K562 (cell line): ENCODE measurements at regions not wholly inside any gene's neighbourhood (a gene's known extent, or its start where the extent isn't known, plus 50 kb on each side); places are given as distances from the start of the nearest gene placed in this dataset.

Experiments
- ATAC-seq: fragments of 200-7000 bp; cut with Tn5 transposase; 3 replicates; pipeline ENCODE4 v1.9.1; 2020; ENCODE audit warnings: moderate library complexity
- BruUV-seq: library from RNA; stranded (reverse); fragments of 400-500 nt; replicated peaks from 2 replicates; lab custom pipeline; 2021; lab: Mats Ljungman, UMichigan
- CTCF ChIA-PET: fragments of 300-600 bp; formaldehyde crosslinking; extraction: SDS; loops from one replicate; lab custom pipeline; 2021; ENCODE audit warnings: low intra/inter-chr PET ratio; lab: Yijun Ruan, JAX
- POLR2A ChIA-PET: fragments of 300-600, 350-650 bp; sonication (Branson Sonifier 250); formaldehyde crosslinking; extraction: SDS; loops from one replicate; lab custom pipeline; 2021; ENCODE audit warnings: antibody characterized with exemption, inconsistent platforms; lab: Yijun Ruan, JAX
- DNase-seq, 4 experiments: peaks; one replicate each; pipeline versions ENCODE4 v3.0.0 to v3.0.0-alpha.2; 2011 to 2018; ENCODE audit warnings: low spot score in 3 of 4, mixed read lengths in 3 of 4; ENCODE audit errors: extremely low read depth in 1 of 4
- FAIRE-seq: peaks from 2 replicates; lab custom pipeline; 2011; peaks lifted over from hg19 to GRCh38; lab: Jason Lieb, UNC
- H2AFZ ChIP-seq: 2 replicates; pipeline ENCODE4 v1.6.0; 2011; ENCODE audit warnings: low read depth, low read length, control low read depth, inconsistent platforms
- H3K27ac ChIP-seq: fragments of 200-600 bp; 3 replicates; pipeline ENCODE4 v1.8.0; 2011; ENCODE audit warnings: low read depth, mild to moderate bottlenecking, control low read depth, inconsistent platforms, low read length, moderate library complexity, mixed read lengths; ENCODE audit errors: extremely low read depth
- H3K27me3 ChIP-seq, 2 experiments: fragments of 300-600 bp in 1 of 2; 2 replicates in 1 of 2; 3 replicates in 1 of 2; pipeline versions ENCODE4 v1.6.0 to v1.8.0; 2011; ENCODE audit warnings: inconsistent platforms in 2 of 2, low read length in 2 of 2, mild to moderate bottlenecking in 1 of 2, mixed read lengths in 1 of 2, moderate library complexity in 1 of 2; ENCODE audit not compliant: control insufficient read depth in 2 of 2, insufficient read depth in 2 of 2
- H3K36me3 ChIP-seq: fragments of 300-600 bp; 3 replicates; pipeline ENCODE4 v1.8.0; 2011; ENCODE audit warnings: mild to moderate bottlenecking, low read length, inconsistent platforms; ENCODE audit not compliant: control insufficient read depth, insufficient read depth
- H3K4me1 ChIP-seq, 2 experiments: fragments of 200-600 bp in 1 of 2; replicated peaks in 1 of 2; 2 replicates in 1 of 2; 3 replicates in 1 of 2; pipeline versions ENCODE4 v1.5.1 to v1.8.0; 2011; ENCODE audit warnings: inconsistent platforms in 2 of 2, low read length in 2 of 2, mild to moderate bottlenecking in 1 of 2, mixed read lengths in 1 of 2, moderate library complexity in 1 of 2; ENCODE audit not compliant: control insufficient read depth in 2 of 2, insufficient read depth in 2 of 2
- H3K4me2 ChIP-seq: 2 replicates; pipeline ENCODE4 v1.6.1; 2011; ENCODE audit warnings: low read length, control low read depth, inconsistent platforms, mixed read lengths; ENCODE audit not compliant: insufficient read depth
- H3K4me3 ChIP-seq: fragments of 200-600 bp; sonication (generic), shearing (Covaris generic); 2 replicates; pipeline ENCODE4 v1.5.1; 2016; ENCODE audit warnings: control low read depth, inconsistent platforms
- H3K79me2 ChIP-seq: fragments of 200-600 bp; 3 replicates; pipeline ENCODE4 v1.8.0; 2011; ENCODE audit warnings: low read length, inconsistent platforms; ENCODE audit not compliant: control insufficient read depth, insufficient read depth
- H3K9ac ChIP-seq, 2 experiments: 2 replicates each; pipeline versions ENCODE4 v1.6.0 to v1.6.1; 2011; ENCODE audit warnings: low read depth in 2 of 2, low read length in 2 of 2, control low read depth in 1 of 2, inconsistent platforms in 1 of 2, mild to moderate bottlenecking in 1 of 2, mixed read lengths in 1 of 2; ENCODE audit not compliant: insufficient read depth in 1 of 2
- H3K9me1 ChIP-seq: one replicate; pipeline ENCODE4 v1.6.0; 2011; ENCODE audit warnings: inconsistent platforms, mild to moderate bottlenecking, low read length, moderate library complexity; ENCODE audit not compliant: control insufficient read depth, insufficient read depth
- H3K9me3 ChIP-seq: replicated peaks from 2 replicates; pipeline ENCODE4 v1.5.1; 2011; ENCODE audit warnings: low read depth, low read length, inconsistent platforms; ENCODE audit not compliant: control insufficient read depth, insufficient read depth
- H4K20me1 ChIP-seq: replicated peaks from 2 replicates; pipeline ENCODE4 v1.6.1; 2011; ENCODE audit warnings: low read length, inconsistent platforms, mixed read lengths; ENCODE audit not compliant: control insufficient read depth, insufficient read depth
- NR2F6 ChIP-seq: fragments of 450-650 bp; formaldehyde crosslinking; IDR thresholded peaks from 2 replicates; pipeline ENCODE4 v1.4.0; 2020; ENCODE audit warnings: mild to moderate bottlenecking
- RFX1 ChIP-seq: fragments of 450-650 bp; IDR thresholded peaks from 2 replicates; pipeline ENCODE4 v1.6.1; 2016; ENCODE audit warnings: mild to moderate bottlenecking, moderate library complexity
- SP2 ChIP-seq: IDR thresholded peaks from 2 replicates; pipeline ENCODE4 v1.6.1; 2011; ENCODE audit warnings: mild to moderate bottlenecking, low read depth, low read length, moderate library complexity; ENCODE audit not compliant: poor library complexity, severe bottlenecking; ENCODE audit errors: extremely low read depth
- ZNF133 ChIP-seq: fragments of 250-450 bp; sonication (Bioruptor Pico); IDR thresholded peaks from 2 replicates; pipeline ENCODE4 v1.4.0; 2020; ENCODE audit warnings: mild to moderate bottlenecking
- ZNF175 ChIP-seq: fragments of 200-800 bp; sonication (Bioruptor generic); IDR thresholded peaks from 2 replicates; pipeline ENCODE4 v1.6.1; 2016; ENCODE audit warnings: low read depth, mild to moderate bottlenecking, missing genetic modification characterization, missing compliant biosample characterization
- ZNF445 ChIP-seq: fragments of 250-450 bp; sonication (Bioruptor Pico); IDR thresholded peaks from 2 replicates; pipeline ENCODE4 v1.4.0; 2020; ENCODE audit warnings: low read depth, mild to moderate bottlenecking, moderate library complexity
- WGBS: fragments of 100-300 bp; shearing (Covaris generic); methylation state at CpG from one replicate; pipeline ENCODE4 v1.1.6; 2016; ENCODE audit warnings: low coverage, mixed read lengths; ENCODE audit not compliant: insufficient coverage; ENCODE audit errors: missing lambda C conversion rate; 5-methylcytosine and 5-hydroxymethylcytosine counted together
- in situ Hi-C: fragments of 300-500 bp; cut with MboI; formaldehyde crosslinking; loops from 4 replicates; pipeline ENCODE4 v1.15.0; 2018; ENCODE audit warnings: inconsistent platforms, mixed read lengths
- intact Hi-C: fragments of 100-400 bp; cut with micrococcal nuclease; formaldehyde crosslinking; loops from 2 replicates; pipeline ENCODE4 v1.14.2; 2022
- TF ChIP-seq, protein P1 (sequence below): fragments of 450-650 bp; IDR thresholded peaks from 2 replicates; pipeline ENCODE4 v1.6.1; 2016; ENCODE audit warnings: mild to moderate bottlenecking, moderate library complexity
- TF ChIP-seq, protein P2 (sequence below): sonication (generic); formaldehyde crosslinking; IDR thresholded peaks from 2 replicates; pipeline ENCODE4 v1.4.0; 2020; ENCODE audit warnings: mild to moderate bottlenecking, missing genetic modification reagents

DNA sequence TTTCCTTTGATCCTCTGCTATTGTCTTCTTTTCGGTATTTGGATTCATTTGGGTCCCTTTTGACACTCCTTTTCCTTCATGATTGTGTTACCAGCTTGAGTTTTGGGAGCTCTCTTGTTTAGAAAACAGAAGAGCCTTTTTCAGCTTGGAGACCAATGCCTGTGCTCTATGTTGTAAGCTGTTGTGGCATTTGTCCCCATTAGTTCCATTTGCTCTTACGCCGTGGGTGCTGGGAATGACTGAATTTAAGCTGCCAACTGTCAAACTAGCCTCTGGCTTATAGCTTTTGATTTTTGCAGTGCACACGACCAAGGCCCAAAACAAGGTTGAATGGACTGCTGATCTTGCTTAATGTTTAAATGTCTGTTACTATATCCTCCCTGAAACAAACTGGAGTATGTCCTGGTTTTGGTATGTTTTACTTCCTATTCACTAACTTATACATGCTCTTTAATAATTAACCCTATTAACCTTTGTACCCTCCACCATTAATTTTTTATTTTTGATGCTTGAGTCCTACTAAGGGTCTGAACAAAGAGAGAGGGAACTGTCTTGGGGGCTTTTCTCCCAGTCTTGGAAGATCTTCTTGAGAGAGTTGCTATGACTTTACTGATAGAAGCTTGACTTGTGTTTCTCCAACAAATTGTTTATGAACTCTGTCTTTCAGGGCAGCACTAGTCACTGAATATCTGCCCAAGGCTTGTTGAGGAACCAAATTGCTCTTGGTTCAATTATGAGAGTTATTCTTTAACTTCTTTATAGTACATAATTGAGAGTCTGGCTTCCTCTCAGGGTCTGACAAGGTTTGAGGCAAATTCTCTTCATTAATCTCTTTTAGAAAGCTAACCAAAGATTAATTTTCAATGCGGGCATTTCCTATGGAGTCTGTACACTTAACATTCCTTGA, 100.3 kb upstream of the SIRPG start:
- ATAC-seq (no peak), FAIRE-seq (no peak), DNase-seq (no peak)
- POLR2A ChIA-PET, result interaction anchor here (0.8 kb wide), 1 partner anchor 9 kb away, joined by 3 read pairs; no protein-coding TSS in a partner anchor
- Histone ChIP-seq H3K4me1 (no peaks in the 10 kb centered on the region), H3K9ac (no peak overlapping the region), H3K4me3 (no peak overlapping the region), H3K9me1 (no peaks in the 10 kb centered on the region), H3K27ac (no peak overlapping the region), H3K27me3 (no peaks in the 10 kb centered on the region; a peak in 1 of 5 replicates), H3K4me2 (no peak overlapping the region), H3K36me3 (no peaks in the 10 kb centered on the region), H4K20me1 (no peaks in the 10 kb centered on the region), H3K79me2 (no peaks in the 10 kb centered on the region), H3K9me3 (no peaks in the 10 kb centered on the region), H2AFZ (no peak overlapping the region)
- BruUV-seq, result no TSS peak
- in situ Hi-C loops (loop anchor here (25.0 kb wide), 1 partner anchor 246 kb away; no protein-coding TSS in a partner anchor), intact Hi-C loops (no loop called here)
- WGBS, result 0% methylated on average over 5 of the region's 5 CpGs
- CTCF ChIA-PET, result no interaction called here
- TF ChIP-seq ZNF133 (CRISPR knock-in tag) (no peak), ZNF175 (CRISPR knock-in tag) (no peak), NR2F6 (CRISPR knock-in tag) (no peak), SP2 (no peak), ZNF445 (no peak), RFX1 (no peak)
- TF ChIP-seq, protein P1, sequence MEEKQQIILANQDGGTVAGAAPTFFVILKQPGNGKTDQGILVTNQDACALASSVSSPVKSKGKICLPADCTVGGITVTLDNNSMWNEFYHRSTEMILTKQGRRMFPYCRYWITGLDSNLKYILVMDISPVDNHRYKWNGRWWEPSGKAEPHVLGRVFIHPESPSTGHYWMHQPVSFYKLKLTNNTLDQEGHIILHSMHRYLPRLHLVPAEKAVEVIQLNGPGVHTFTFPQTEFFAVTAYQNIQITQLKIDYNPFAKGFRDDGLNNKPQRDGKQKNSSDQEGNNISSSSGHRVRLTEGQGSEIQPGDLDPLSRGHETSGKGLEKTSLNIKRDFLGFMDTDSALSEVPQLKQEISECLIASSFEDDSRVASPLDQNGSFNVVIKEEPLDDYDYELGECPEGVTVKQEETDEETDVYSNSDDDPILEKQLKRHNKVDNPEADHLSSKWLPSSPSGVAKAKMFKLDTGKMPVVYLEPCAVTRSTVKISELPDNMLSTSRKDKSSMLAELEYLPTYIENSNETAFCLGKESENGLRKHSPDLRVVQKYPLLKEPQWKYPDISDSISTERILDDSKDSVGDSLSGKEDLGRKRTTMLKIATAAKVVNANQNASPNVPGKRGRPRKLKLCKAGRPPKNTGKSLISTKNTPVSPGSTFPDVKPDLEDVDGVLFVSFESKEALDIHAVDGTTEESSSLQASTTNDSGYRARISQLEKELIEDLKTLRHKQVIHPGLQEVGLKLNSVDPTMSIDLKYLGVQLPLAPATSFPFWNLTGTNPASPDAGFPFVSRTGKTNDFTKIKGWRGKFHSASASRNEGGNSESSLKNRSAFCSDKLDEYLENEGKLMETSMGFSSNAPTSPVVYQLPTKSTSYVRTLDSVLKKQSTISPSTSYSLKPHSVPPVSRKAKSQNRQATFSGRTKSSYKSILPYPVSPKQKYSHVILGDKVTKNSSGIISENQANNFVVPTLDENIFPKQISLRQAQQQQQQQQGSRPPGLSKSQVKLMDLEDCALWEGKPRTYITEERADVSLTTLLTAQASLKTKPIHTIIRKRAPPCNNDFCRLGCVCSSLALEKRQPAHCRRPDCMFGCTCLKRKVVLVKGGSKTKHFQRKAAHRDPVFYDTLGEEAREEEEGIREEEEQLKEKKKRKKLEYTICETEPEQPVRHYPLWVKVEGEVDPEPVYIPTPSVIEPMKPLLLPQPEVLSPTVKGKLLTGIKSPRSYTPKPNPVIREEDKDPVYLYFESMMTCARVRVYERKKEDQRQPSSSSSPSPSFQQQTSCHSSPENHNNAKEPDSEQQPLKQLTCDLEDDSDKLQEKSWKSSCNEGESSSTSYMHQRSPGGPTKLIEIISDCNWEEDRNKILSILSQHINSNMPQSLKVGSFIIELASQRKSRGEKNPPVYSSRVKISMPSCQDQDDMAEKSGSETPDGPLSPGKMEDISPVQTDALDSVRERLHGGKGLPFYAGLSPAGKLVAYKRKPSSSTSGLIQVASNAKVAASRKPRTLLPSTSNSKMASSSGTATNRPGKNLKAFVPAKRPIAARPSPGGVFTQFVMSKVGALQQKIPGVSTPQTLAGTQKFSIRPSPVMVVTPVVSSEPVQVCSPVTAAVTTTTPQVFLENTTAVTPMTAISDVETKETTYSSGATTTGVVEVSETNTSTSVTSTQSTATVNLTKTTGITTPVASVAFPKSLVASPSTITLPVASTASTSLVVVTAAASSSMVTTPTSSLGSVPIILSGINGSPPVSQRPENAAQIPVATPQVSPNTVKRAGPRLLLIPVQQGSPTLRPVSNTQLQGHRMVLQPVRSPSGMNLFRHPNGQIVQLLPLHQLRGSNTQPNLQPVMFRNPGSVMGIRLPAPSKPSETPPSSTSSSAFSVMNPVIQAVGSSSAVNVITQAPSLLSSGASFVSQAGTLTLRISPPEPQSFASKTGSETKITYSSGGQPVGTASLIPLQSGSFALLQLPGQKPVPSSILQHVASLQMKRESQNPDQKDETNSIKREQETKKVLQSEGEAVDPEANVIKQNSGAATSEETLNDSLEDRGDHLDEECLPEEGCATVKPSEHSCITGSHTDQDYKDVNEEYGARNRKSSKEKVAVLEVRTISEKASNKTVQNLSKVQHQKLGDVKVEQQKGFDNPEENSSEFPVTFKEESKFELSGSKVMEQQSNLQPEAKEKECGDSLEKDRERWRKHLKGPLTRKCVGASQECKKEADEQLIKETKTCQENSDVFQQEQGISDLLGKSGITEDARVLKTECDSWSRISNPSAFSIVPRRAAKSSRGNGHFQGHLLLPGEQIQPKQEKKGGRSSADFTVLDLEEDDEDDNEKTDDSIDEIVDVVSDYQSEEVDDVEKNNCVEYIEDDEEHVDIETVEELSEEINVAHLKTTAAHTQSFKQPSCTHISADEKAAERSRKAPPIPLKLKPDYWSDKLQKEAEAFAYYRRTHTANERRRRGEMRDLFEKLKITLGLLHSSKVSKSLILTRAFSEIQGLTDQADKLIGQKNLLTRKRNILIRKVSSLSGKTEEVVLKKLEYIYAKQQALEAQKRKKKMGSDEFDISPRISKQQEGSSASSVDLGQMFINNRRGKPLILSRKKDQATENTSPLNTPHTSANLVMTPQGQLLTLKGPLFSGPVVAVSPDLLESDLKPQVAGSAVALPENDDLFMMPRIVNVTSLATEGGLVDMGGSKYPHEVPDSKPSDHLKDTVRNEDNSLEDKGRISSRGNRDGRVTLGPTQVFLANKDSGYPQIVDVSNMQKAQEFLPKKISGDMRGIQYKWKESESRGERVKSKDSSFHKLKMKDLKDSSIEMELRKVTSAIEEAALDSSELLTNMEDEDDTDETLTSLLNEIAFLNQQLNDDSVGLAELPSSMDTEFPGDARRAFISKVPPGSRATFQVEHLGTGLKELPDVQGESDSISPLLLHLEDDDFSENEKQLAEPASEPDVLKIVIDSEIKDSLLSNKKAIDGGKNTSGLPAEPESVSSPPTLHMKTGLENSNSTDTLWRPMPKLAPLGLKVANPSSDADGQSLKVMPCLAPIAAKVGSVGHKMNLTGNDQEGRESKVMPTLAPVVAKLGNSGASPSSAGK, result no peak
- TF ChIP-seq, protein P2, sequence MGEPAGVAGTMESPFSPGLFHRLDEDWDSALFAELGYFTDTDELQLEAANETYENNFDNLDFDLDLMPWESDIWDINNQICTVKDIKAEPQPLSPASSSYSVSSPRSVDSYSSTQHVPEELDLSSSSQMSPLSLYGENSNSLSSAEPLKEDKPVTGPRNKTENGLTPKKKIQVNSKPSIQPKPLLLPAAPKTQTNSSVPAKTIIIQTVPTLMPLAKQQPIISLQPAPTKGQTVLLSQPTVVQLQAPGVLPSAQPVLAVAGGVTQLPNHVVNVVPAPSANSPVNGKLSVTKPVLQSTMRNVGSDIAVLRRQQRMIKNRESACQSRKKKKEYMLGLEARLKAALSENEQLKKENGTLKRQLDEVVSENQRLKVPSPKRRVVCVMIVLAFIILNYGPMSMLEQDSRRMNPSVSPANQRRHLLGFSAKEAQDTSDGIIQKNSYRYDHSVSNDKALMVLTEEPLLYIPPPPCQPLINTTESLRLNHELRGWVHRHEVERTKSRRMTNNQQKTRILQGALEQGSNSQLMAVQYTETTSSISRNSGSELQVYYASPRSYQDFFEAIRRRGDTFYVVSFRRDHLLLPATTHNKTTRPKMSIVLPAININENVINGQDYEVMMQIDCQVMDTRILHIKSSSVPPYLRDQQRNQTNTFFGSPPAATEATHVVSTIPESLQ (CRISPR knock-in tag), result no peak
